Pulmonary artery endothelial cell (primary cell): ENCODE measurements at regions not wholly inside any gene's neighbourhood (a gene's known extent, or its start where the extent isn't known, plus 50 kb on each side); places are given as distances from the start of the nearest gene placed in this dataset.

Source experiments
- DNase-seq: peaks from one replicate; pipeline ENCODE4 v3.0.0-alpha.2; 2011; ENCODE audit warnings: low read depth, low spot score

DNA sequence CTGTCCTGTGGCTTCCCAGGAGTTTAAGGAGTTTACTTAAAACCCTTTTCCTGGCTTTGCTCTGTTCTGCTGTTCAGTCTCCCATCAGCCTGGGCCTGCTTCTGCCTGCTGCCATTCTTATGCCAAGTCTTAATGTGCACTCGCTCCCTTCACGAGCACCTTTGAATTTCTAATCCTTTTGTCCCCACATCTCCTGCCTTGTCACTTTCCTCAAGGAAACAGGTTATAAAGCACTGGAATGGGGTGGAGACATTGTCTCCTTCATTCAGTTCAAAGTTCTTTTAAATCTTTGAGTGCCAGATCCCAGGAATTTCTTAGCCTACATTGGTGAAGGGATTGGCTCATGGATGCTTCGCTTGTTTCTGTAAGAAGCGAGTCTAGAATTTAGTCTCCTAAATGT is 87.2 kb upstream of the LIFR start:
- no peak for DNase-seq

DNA sequence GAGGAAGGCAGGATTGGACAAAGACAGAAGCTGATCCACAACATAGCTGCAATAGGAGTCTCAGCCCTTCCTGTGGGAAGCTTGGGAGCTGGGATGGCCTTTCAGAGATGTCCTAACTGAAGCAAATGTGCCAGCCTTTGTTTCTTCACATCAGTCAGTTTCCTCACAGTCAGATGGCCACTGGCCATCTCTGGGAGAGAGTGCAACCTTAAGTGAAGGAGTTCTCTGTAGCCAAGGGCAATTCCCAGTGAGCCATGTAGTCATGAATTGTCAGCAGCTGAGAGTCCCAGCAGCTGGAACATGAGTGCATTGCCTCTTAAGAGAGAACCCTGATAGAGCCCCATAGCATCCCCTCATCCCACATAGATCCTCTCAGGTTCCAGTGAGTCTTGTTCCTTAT is 89.1 kb upstream of the LIFR start:
- DNase-seq, result no peak

DNA sequence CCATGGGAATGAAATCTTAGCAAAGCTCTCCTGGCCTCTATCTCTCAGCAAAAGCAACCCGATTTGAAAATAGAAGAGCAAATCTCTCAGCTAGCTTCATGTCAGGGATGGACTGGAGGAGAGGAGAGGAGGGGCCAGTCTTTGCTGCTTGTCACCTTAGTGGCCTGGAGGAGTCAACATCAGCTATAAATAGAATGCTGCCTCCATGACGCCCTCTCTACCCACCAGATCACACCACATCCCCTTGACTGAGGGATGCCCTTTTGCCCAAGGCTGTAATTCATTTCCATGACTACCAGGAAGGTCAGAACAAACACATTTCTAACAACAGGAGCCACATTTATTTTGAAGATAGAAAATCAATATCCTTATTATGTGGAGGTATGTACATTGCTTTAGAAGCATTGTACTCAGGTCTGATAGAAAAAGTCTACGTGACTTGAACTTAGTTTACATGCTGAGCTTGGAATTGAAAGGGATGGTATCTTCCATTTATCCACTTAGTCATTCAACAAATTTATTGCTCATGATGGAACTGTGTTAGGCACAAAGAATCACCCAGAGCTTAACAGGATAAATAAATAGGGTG is 92.4 kb upstream of the LIFR start:
- DNase-seq, result no peak

DNA sequence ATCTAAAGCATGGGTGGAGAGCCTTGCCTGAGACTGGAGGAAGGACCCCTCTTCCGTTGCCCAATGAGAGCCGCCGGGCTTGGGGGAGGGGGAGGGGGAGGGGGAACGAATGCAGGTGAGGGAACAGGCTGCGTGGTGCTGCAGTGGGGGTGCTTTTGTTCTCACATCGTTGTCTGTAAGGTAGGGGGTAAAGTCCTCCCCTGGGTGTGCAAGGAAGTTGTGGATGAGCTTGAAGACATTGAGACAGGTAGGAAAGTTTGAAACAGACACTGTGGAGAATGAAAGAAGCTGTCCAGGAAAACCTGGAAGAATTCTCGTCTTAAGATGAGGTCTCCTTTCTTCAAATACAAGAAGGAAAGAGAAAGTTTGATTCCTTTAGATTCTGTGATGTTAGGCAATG is 94.1 kb upstream of the LIFR start:
- no peak for DNase-seq

DNA sequence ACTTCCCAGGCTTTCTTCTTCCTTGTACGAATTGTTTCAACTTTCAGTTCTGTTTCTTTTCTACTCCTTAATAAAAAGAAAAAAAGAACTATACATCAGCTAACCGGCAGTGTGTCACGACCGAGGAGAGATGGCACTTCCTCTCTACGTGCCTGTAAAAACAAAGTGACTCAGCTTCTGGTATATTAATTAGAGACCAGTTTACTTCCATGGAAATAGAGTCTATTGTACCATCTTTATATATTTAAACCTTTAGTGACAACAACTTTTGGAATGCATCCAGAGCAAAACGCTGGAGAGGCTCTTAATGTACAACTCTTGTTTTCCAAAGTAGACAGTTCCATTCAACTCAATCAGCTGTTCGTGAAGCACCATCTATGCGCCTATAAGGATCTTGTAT is 94.5 kb upstream of the LIFR start:
- peak; percentile 81 for DNase-seq

DNA sequence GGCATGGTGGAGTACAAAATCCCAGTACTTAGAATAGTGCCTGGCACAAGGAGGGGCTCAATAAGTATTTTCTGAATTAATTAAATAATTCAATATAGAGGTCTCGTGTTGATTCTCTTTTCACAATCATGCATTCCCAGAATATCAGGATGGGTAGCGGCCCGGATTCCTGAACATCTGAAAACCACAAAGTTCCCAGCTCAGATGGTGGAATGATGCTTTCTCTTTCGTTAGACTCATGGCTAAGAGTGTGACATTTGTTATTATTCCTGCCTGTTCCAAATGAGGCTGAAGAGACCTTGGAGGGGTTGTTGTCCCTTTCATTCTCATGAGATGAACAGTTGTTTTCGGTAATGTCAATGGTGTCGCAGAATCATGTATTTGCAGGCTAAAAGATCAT is 95.4 kb upstream of the LIFR start:
- no peak for DNase-seq

DNA sequence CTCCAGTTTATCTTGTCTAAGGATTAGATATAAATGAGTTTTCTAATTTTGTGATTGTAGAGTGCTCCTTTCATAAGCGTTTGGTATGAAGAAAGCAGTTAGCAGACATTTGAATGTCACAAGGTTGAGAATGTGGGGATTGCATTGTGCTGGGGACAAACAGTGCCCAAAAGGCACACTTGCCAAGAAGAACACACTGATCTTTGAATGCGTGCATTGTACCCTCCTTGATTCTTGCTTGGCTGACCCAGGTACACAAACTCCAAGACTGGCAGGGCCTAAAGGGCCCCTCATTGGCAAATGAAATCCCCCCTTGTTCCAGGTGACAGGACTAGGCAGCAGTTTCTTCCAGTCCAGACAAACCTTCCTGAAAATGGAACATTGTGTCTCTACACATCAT is 96.9 kb upstream of the LIFR start:
- DNase-seq, result no peak

DNA sequence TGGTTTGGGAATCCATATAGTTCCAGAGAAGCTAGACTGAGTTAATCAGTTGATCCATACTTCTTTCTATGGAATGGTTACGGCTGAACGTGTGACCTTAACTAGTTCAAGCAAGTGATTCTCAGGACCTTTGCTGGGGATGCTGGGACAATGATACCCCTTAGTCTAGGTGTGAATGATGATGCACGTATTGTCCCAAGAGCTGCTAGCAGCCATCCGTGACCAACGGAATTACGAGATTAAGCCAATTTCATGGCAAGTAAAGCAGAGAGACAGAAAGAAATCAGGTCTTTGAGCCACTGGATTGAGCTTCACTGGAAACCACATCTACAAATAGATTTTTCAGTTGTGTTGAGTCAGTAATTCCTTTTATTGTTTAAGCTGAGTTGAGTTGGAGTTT is 99.2 kb upstream of the LIFR start:
- DNase-seq, result no peak

DNA sequence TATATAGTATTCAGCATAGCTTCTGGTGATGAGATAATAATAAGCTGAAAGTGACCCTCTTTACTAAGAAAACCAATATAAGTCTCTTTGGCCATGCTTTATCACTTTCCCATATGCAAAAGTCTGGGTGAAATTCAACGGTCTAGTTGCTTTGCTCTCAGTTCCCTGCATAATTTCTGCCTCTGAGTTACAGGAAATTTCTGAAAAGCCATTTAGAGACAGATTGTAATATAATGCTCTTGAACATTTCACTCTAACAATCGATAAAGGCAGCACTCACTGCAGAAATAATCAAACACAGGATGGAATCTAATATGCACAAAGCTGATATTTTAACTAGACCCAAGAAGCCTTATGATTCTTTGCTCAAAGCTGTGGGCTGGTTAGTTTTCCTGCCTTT is 100.1 kb upstream of the LIFR start:
- DNase-seq, result no peak

DNA sequence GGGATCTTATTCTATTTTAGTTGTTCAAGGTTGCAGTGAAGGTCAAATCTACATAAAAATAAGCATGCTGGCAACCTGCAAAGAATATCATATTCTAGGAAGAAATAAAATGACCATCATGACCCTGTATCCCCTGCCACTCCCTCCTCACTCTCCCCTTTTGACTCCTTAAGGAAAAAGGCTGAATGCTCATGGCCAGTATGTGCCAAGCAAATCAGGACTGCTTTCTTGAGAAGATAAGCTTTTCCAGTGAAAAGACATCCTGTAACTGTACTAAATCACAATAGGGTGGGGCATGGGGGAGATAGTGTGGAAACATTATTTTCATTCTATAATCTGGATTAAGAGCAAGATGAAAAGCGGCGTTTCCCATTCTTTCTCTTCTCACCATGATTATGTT is 100.6 kb upstream of the LIFR start:
- no peak for DNase-seq

DNA sequence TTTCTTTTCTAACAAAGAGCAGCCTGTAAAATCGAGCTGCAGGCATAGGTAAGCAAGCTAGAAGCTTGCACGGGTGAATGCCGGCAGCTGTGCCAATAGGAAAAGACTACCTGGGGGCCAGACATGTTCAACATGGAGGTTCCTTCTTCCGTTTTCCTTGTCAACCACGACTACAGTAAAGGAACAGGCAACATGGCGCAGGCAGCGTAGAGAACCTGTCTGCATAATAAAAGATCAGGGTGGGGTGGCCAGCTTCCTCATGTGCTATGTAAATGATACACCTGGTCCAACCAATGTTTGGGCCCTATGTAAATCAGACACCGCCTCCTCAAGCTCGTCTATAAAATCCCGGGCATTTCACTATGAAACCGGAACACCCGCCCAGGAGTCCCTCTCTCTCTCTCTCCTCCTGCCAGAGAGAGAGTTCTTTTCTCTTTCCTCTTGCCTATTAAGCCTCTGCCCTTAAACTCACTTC is 103.8 kb upstream of the LIFR start:
- DNase-seq, result no peak

DNA sequence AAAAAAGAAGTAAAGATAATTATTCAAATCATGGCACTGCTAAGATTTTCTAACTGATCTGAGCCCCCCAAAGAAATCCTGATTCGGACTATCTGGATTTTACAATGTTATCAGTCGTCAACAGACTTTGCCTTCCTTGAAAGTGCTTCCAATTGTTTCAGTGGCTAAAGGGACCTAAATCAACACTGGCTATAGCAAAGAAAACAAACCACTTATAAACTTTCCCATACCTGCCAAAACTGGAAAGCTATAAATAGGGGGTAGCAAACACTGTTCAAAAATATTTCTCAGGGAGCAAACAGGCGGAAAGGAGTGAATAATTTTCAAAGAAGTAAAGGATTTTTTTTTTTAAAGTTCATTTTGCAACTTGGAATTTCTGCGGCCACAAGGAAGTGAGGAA is 105.6 kb upstream of the LIFR start:
- peak; percentile 45 for DNase-seq

DNA sequence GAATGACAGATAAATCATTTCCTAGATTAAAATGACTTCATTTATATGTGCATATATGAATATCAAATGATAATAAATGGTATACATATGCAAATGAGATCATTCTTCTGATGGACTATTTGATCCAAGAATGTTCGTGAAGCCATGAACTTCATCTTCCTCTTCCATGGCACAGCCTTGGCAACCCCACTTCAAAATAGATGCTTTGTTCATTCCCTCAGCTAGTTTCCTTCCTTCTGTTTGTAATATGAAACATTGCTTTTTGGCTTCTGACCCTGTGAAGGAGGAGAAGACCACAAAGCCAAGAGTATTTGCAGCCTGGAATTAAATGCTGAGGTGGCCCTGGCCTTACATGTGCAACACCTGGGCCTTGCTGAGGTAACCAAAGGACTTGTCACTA is 106.8 kb upstream of the LIFR start:
- DNase-seq, result peak; percentile 19

DNA sequence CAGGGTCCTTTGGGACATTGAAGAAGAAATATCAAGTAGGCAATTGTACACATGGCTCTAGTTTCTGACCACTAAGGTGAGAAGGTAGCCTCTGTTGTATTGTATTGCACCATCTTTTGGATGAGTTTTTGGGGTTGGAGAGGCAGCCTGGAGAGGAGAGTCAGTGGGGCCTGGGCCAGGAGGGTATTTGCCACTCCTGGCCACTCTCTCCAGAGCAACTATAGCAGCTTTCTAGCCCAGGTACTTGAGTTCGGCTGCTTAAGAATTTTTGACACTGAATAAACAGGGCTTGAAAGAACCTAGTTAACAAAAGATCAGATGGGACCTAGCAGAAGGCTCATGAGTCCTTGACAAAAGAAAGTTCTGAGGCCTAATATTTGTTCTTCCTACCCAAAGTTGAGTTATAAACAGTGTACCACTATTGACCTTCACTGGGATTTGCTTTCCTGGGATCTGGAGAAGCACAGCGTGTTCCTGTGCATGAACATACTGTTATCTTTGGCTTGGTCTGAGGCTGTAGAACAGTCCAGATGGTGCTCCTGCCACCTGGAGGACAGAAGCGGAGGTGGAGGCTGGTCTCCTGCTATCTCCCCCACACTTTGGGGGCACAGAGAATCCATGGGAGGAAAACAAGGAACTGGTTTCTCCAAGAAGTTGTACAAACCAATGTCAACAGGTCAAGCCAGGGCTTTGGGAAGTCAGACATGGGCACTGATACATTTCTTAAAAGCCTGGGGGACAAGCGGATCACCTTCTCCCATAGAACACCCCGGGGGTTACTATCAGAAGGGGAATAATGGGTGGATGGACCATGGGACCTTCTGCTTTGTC is 110.4 kb upstream of the LIFR start:
- DNase-seq, result peak; percentile 41

DNA sequence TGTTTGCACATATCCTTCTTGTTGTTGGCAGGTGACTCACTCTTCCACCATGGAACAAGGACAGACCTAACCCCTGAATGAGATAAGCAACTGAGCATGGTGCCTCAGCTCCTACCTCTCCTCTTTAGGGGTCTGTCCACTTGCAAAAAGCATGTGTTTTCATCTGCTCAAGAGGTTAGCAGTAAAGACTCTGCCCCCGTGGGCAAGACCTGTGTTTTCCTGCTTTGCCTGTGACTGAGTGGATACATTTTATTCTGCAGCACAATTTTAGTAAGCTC is 111.0 kb upstream of the LIFR start:
- DNase-seq, result no peak

DNA sequence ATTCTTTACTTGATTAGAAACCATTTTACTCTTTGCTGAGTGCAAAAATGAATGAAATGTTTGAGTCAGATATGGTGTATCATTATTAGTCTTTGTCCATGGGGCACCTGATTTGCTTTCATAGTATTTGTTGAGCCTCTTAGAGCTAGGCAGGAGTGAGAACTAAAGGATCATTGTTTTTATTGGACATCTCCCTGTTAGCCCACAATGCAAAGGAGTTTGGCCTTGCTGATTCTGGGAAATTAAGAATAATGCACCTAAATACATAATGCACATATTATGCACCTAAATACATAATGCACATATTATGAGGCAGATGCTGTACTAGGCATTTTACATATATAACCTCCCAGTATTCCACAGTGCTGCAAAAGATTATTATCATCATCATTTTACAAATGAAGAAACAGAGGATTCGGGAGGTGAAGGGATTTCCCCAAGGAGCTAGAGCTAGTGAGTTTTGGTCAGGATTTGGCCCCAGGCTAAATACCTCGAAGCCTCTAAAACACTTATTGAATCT is 113.0 kb upstream of the LIFR start:
- no peak for DNase-seq

DNA sequence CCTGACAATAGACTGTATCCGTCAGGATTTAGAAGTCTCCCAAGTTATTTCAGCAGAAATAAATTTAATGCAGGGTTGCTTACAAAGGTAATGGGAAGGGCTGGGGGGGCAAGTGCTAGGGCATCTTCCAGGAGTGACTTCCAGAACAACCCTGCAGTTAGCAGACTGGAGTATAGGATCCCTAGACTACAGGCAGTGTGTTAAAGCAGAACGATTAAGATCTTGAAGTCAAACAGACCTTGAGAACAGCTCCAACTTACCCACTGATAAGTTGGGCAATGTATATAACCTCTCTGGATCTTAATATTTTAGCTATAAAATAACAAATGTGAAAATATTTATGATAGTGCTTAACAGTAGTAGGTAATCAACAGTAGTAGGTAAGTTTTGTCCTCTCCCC is 113.6 kb upstream of the LIFR start:
- no peak for DNase-seq

DNA sequence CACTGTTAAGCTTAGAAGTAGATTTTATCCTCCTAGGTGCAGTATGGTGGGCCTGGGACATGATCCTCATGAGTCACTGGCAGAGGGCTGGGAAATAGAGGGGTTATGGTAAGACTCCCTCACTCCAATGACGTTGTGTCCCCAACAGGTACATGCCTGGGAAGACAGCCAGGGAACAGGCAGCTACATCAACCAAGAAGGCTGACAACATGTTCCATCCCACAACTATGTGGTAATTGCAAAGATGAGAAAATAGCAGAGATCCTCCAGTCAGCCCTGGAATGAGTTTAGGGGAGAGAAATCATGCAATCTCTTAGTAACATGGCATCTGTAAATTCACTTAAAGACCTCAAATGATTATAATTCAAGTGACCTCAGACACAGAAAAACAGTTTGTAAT is 114.4 kb upstream of the LIFR start:
- DNase-seq, result no peak

DNA sequence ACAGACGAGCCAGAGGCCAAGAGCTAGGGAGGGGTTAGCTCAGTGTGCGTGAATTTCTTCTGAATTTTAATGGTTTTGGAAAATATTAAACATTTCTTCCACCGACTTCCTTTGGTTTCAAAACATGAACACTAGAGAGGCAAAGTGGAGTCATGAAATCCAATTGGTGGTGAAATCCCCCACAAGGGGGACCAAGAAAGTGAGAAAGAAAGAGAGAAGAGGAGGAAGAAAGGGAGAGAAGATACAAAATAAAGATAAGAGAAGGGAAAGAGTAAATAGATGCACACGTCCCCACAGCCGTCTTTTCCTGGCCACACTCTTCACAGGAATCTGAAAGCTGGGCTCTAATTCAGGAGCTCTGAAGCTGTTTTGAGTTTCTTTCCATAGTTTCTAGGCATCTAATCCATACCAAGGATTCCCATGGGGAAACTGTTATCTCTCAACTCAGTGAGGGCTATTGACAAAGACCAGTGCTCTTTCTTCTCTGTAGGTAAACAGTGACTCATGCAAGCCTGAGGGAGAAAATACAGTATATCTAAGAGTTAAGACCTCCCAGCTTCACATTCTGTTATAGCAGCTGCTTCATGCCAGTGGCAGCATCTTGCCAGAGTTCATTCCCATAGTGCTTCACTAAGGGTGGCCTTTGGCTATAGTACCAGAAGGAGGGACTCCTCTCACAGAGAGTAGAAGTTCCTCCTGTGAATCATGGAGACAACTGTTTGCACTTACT is 115.8 kb upstream of the LIFR start:
- no peak for DNase-seq

DNA sequence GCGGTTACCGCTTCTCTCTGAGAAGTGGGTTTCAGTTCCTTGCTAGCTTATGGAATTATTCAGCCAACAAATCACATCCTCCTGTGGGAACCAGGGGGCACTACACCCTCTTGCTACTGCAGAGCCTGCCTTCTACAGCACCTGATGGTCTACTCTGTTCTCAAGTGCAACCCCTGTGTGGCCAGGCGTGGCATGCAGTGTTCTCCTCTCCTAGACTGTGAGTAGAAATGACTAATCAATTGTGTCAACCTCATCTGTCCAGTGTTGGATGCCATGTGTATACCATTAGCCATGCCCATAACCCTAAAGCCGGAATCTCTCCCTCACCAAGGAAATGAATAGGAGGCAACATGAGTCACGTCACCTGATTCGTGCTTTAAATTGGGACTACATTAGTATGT is 117.2 kb upstream of the LIFR start:
- no peak for DNase-seq

DNA sequence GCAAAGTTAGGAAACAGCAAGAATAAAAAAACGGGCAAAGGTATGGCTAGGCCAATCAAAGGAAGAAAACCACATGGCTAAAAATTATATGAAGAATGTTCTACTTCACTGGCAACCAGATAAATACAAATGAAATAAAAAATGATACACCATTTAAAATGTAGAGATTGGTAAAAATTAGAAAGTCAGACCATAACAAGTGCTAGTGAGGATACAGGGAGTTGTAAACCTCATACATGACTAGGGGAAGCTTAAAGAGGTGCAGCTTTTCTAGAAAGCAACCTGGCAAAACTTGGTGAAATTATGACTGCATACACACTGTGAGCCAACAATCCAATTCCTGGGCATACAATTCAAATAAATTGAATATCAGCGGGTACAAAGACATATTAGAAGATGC is 119.0 kb upstream of the LIFR start:
- no peak for DNase-seq

DNA sequence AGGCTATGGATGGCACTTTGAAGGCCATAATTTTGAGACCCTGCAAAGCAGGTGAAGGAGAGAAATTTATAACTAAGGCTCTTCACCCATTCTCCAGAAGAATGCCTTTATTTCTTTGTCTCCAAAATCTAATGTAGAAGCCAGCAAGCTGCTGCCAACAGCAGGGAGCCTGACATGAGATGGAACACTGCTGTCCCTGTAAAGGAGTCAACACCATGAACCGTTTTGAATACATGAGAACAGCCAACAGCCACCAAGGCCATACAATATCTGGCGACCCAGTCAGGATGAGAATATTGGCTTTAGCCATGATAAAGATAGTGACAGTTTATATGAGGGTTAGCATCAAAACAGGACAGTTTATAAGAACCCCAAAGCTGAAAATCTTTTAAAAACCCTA is 121.2 kb upstream of the LIFR start:
- DNase-seq, result no peak

DNA sequence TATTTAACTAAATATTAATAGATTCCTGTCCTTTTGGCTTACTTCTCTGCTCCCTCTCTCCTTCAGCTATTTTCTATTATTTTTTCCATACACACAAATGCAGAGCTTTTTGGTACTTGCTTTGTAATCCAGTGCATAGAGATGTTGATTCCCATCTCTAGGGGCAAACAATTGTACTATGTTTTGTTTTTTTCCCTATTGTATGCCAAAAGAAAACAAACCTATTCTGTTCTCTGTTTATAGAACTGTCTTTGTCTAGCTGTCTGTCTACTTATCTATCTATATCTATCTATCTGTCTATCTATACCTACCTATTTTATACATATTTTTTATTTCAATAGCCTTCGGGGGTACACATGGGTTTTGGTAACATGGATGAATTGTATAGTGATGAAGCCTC is 121.6 kb upstream of the LIFR start:
- no peak for DNase-seq
